H1 (cell line): ENCODE measurements at regions not wholly inside any gene's neighbourhood (a gene's known extent, or its start where the extent isn't known, plus 50 kb on each side); places are given as distances from the start of the nearest gene placed in this dataset.

Experiments
- BCL11A ChIP-seq, 2 experiments: IDR thresholded peaks; one replicate each; pipeline ENCODE4 v1.6.1; 2011; ENCODE audit warnings: low read depth in 2 of 2, low read length in 2 of 2, mild to moderate bottlenecking in 2 of 2
- CHD7 ChIP-seq: fragments of 300-600 bp; sonication (generic); IDR thresholded peaks from 2 replicates; pipeline ENCODE4 v1.7.1; 2012; ENCODE audit warnings: low read length, moderate library complexity, mild to moderate bottlenecking, inconsistent platforms; ENCODE audit not compliant: insufficient replicate concordance
- EZH2 ChIP-seq: fragments of 200-600 bp; sonication (generic); IDR thresholded peaks from 2 replicates; pipeline ENCODE4 v1.7.1; 2012; ENCODE audit warnings: low read depth, mild to moderate bottlenecking, moderate library complexity, low read length, inconsistent platforms; ENCODE audit not compliant: severe bottlenecking
- HDAC2 ChIP-seq, 2 experiments: fragments of 300-600 bp in 1 of 2; sonication (generic) in 1 of 2; IDR thresholded peaks; 2 replicates each; pipeline ENCODE4 v1.6.1; 2011 to 2012; ENCODE audit warnings: low read depth in 2 of 2, low read length in 2 of 2, mild to moderate bottlenecking in 2 of 2, moderate library complexity in 2 of 2, borderline replicate concordance in 1 of 2, inconsistent platforms in 1 of 2
- RAD21 ChIP-seq, 2 experiments: IDR thresholded peaks in 1 of 2; conservative IDR thresholded peaks in 1 of 2; 2 replicates each; pipeline ENCODE4 v1.6.1; 2011; ENCODE audit warnings: low read depth in 2 of 2, low read length in 2 of 2, improper control_type of control experiment in 1 of 2, inconsistent platforms in 1 of 2, mild to moderate bottlenecking in 1 of 2, moderate library complexity in 1 of 2
- SP4 ChIP-seq: IDR thresholded peaks from 2 replicates; pipeline ENCODE4 v1.6.1; 2012; ENCODE audit warnings: low read length, inconsistent platforms
- TAF7 ChIP-seq: optimal IDR thresholded peaks from 2 replicates; pipeline ENCODE3; 2011; ENCODE audit warnings: low read depth, mild to moderate bottlenecking, inconsistent platforms, low read length, moderate library complexity, borderline replicate concordance
- ZNF274 ChIP-seq: IDR thresholded peaks from 2 replicates; pipeline ENCODE4 v1.7.0; 2012; ENCODE audit warnings: low read length, borderline replicate concordance; ENCODE audit errors: extremely low read depth
- TF ChIP-seq, protein P1 (sequence below): IDR thresholded peaks from 2 replicates; pipeline ENCODE4 v1.6.1; 2011; ENCODE audit warnings: low read depth, mild to moderate bottlenecking, low read length; ENCODE audit not compliant: insufficient read depth

DNA sequence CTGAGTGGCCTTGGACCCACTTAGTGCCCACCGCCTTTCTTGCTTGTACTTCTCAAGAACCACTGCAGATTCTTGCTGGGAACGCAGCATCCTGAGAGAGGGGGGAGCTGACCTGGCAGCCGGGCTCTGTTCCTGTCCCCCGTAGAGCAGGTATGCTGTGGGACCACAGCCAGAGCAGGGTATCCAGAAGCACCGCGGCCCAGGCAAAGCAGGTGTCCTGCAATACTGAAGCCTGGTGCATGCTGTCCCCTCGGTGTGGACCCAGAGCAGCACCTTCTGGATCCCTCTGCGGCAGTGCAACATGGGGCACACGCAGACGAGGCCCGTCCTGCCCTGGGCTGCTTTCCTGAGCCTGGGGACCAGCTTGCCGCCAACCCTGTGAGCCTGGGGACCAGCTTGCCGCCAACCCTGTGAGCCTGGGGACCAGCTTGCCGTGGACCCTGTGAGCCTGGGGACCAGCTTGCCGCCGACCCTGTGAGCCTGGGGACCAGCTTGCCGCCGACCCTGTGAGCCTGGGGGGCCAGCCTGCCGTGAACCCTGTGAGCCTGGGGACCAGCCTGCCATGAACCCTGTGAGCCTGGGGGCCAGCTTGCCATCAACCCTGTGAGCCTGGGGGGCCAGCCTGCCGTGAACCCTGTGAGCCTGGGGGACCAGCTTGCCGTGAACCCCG lies 60.9 kb upstream of the ADGRA1 start (continued):
- TF ChIP-seq CHD7 (no peak), TAF7 (no peak), RAD21 (IDR thresholded peaks at IDR 0.05 in 1 of 2, conservative IDR thresholded peaks at IDR 0.05 in 1 of 2; ENCODE audit: low read depth in 2 of 2, low read length in 2 of 2) (no peak), SP4 (no peak), EZH2 (no peak), BCL11A (IDR thresholded peaks at IDR 0.05; ENCODE audit: low read depth in 2 of 2, low read length in 2 of 2) (no peak), ZNF274 (no peak), HDAC2 (IDR thresholded peaks at IDR 0.05; ENCODE audit: borderline replicate concordance in 1 of 2, low read depth in 2 of 2, low read length in 2 of 2) (no peak)
- TF ChIP-seq, protein P1, sequence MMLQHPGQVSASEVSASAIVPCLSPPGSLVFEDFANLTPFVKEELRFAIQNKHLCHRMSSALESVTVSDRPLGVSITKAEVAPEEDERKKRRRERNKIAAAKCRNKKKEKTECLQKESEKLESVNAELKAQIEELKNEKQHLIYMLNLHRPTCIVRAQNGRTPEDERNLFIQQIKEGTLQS: no peak
